GM20431 (cell line): ENCODE measurements at regions not wholly inside any gene's neighbourhood (a gene's known extent, or its start where the extent isn't known, plus 50 kb on each side); places are given as distances from the start of the nearest gene placed in this dataset.

Source experiments
- in situ Hi-C: fragments of 300-500 bp; cut with MseI, MboI; formaldehyde crosslinking; loops from one replicate; pipeline ENCODE4 v1.15.0; 2020; ENCODE audit warnings: low sequenced_read_pairs; ENCODE audit not compliant: unreplicated experiment

GRCh38 chr10:105540381-105540780 lies 899.3 kb downstream of the SORCS3 start:
- in situ Hi-C loops = no loop called here

DNA sequence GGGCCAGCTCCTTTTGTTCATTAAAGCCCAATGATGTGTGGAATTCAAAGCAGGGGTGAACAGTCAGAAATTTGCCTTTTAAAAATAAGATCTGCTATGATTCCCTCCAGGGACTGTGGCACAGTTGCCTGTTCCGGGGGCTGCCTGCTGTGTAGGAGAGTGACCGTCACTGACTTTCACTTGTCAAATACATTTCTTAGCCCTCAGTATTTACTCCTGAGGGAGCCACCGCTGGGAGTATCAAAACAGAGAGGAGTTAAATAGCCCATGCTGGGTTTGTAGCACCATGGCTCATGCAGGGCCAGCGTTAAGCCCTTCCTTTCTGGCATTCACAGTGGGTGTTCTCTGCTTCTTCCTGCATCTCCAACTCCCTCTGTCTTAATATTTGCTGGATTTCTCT lies 897.8 kb downstream of the SORCS3 start:
- in situ Hi-C loops = no loop called here

DNA sequence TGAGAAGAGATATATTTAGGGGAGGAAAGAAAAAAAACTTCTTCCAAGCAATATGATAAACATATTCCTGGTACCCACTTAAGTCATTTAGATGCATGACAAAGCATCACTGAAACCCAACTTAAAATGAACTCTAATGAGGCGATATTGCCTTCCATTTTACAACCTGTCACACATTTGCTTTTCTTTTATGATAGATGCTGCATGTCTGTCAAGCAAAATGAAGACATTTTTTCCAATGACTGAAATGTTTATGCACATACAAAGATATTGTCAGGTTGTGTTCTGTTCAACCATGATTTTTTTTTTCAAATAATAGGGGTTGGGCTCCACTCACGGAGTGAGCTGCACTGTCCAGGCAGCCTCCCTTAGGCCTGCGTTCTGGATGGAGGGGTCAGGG lies 894.4 kb downstream of the SORCS3 start:
- in situ Hi-C loops = no loop called here

DNA sequence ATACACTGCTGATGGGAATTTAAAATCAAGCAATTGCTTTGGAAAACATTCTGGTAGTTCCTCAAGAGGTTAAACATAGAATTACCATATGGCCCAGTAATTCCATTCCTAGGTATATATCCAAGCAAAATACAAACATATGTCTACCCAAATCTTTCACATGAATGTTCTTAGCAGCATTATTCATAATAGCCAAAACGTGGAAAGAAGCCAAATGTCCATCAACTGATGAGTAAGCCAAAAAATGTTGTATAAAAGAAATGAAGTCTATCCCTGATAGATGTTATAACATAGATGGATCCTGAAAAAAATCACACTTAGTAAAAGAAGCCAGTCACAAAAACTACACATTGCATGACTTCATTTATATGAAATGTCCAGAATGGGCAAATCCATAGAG lies 893.0 kb downstream of the SORCS3 start:
- in situ Hi-C loops = no loop called here

GRCh38 chr10:105516511-105516910 lies 875.4 kb downstream of the SORCS3 start:
- in situ Hi-C loops = no loop called here

GRCh38 chr10:105514106-105514505 lies 873.0 kb downstream of the SORCS3 start:
- in situ Hi-C loops = no loop called here

GRCh38 chr10:105509517-105509916 lies 868.4 kb downstream of the SORCS3 start:
- in situ Hi-C loops = no loop called here

DNA sequence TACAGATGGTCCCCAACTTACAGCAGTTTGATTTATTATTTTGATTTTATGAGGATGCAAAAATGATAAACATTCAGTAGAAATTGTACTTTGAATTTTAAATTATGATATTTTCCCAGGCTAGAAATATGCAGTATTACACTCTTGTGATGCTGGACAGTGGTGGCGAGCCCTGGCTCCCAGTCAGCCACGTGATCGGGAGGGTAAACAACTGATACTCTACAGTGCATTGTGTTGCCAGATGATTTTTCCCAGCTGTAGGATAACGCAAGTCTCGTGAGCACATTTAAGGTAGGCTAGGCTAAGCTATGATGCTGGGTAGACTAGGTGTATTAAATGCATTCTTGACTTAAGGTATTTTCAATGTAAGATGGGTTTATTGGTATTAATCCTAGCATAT lies 865.2 kb downstream of the SORCS3 start:
- in situ Hi-C loops = no loop called here

GRCh38 chr10:105503714-105504113 lies 862.6 kb downstream of the SORCS3 start:
- in situ Hi-C loops = no loop called here

DNA sequence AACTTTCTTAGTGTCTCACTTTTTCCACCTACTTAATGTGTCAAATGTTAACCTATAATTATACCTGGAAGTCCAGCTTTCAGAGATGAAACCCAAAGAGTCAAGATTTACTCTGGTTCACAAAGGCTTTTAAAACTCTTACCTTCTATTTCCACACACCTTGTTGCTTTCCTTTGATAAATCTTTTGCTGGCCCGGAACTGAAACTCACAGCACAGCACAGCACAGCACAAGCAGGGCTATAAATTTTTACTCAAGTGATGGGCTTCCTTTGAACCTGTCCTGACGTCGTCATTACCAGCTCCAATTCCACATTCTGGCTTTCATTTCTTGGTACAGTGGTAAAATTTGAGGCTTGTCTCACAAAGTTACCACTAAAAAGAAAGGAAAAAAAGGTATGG lies 861.0 kb downstream of the SORCS3 start:
- in situ Hi-C loops = no loop called here

- in situ Hi-C loops = no loop called here
Measured at GRCh38 chr10:105494944-105495343, 853.9 kb downstream of the SORCS3 start.

DNA sequence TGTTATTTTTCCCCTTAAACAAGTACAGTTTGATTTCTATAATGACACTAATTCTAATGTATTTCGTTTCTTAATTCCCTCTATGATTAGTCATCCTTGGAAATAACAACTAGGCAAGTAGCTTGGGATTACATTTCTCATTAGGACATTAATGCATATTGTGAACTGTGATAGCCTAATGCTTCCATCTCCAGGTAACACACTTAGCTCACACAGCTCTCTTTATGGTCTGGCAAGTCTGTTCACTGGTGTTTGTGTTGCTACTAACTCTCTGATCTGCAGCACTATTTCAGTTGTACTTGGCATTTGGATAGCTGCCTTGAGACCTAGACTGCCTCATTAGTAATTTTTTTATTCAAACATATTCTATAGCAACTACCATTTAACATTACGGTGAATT lies 853.2 kb downstream of the SORCS3 start:
- in situ Hi-C loops = no loop called here

GRCh38 chr10:105473170-105473569 lies 832.1 kb downstream of the SORCS3 start:
- in situ Hi-C loops = no loop called here

- in situ Hi-C loops = no loop called here
Measured at GRCh38 chr10:105468759-105469158, 827.7 kb downstream of the SORCS3 start.

GRCh38 chr10:105466521-105466920 lies 825.4 kb downstream of the SORCS3 start:
- in situ Hi-C loops = no loop called here

- in situ Hi-C loops = no loop called here
Measured at GRCh38 chr10:105434970-105435369, 793.9 kb downstream of the SORCS3 start.

GRCh38 chr10:105413997-105414396 lies 772.9 kb downstream of the SORCS3 start:
- in situ Hi-C loops = no loop called here

GRCh38 chr10:105409370-105409769 lies 768.3 kb downstream of the SORCS3 start:
- in situ Hi-C loops = no loop called here

DNA sequence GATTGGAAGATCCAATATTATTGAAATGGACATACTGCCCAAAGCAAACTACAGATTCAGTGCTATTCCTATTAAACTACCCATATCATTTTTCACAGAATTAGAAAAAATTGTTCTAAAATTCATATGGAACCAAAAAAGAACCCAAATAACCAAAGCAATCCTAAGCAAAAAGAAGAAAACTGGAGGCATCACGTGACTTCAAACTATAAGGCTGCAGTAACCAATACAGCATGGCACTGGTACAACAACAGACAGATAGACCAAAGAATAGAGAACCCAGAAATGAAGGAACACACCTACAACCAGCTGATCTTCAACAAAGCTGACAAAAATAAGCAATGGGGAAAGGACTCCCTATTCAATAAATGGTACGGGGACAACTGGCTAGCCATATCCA lies 765.4 kb downstream of the SORCS3 start:
- in situ Hi-C loops = no loop called here

DNA sequence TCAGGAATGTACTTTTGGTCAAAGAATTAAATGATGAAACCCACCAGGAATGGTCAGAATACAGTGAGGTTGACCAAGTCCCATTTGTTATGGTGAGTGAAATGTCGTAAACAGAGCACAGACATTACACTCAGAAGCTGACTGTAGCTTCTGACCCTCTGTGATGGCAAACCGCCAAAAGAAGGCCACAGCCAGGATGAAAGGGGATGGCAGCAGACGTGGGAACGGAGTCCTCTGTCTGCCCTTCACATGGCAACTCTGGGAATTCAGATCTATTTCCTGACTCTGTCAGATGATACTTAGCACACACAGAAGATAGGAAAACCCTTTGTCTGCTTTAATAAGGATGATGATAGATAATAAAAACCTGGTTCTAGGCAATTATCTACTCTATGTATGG lies 757.1 kb downstream of the SORCS3 start:
- in situ Hi-C loops = no loop called here

- in situ Hi-C loops = no loop called here
Measured at GRCh38 chr10:105391670-105392351, 750.7 kb downstream of the SORCS3 start.

DNA sequence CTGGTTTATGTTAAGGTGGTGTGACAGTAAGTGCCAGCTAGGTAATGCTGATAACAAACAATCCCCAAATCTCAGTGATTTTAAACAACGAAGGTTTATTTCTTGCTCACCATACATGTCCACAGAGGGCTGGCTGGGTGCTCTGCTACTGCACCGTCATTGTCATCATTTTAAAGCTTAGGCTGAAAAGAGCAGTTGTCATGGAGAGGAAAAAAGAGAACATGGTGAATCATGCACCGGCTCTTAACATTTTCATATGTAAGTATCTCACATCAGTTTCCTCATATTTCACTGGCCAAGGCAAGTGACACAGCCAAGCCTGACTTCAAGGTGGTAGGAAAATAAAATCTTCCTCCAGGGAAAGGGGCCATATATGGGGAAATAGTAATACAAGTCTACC lies 746.9 kb downstream of the SORCS3 start:
- in situ Hi-C loops = no loop called here
